ENCODE measurements at regions not wholly inside any gene's neighbourhood (a gene's known extent, or its start where the extent isn't known, plus 50 kb on each side); places are given as distances from the start of the nearest gene placed in this dataset.

DNA sequence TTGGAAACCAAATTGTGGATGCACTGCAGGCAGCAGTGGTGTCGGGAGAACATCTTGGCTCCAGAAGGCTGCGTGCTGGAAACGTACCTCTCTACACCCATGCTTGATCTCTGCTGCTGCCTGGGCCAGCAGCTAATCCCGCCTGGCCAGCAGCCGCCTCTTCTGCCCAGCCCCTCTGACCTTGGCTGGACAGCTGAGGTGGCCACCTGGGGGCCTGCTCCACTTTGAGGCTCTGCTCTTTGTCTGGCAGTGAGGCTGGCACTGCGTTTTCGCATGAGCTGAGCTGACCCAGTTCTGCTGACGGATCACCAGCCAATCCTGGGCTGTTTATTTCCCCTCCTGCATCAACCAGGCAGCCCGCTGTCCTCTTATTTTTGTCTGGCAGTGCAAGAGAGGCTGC, 154.9 kb downstream of the TENT4A start:
- Histone ChIP-seq H3K4me2 (ENCODE audit: low read length) (no peak overlapping the region), H3K79me2 (ENCODE audit: control insufficient read depth, insufficient read depth, low read length) (no peaks in the 10 kb centered on the region), H2AK5ac (ENCODE audit: low read length) (no peak overlapping the region), H2BK120ac (ENCODE audit: low read depth, low read length) (no peak overlapping the region), H3K27me3 (ENCODE audit: insufficient read depth, low read length, poor library complexity) (no peaks in the 10 kb centered on the region), H3K27ac (ENCODE audit: low read depth, low read length) (no peak overlapping the region), H2BK5ac (ENCODE audit: low read length) (no peak overlapping the region), H4K5ac (ENCODE audit: low read length) (no peak overlapping the region), H4K8ac (ENCODE audit: low read depth, low read length) (no peak overlapping the region), H3K9ac (ENCODE audit: low read length) (no peak overlapping the region), H3K4ac (ENCODE audit: low read depth, low read length) (no peak overlapping the region), H2BK15ac (replicated peaks; ENCODE audit: low read depth) (no peak overlapping the region), H3K56ac (ENCODE audit: low read length) (no peak overlapping the region), H3K18ac (ENCODE audit: low read length) (no peak overlapping the region), H3K79me1 (ENCODE audit: low read length) (no peaks in the 10 kb centered on the region), H3K4me3 (ENCODE audit: low read length) (no peak overlapping the region), H3K4me1 (ENCODE audit: control insufficient read depth, low read depth, low read length) (no peaks in the 10 kb centered on the region), H3K23ac (ENCODE audit: low read length) (no peak overlapping the region), H3K36me3 (ENCODE audit: control insufficient read depth, insufficient read depth, low read length) (no peaks in the 10 kb centered on the region)
- no CpG with 5 or more reads among the region's 9 CpGs for WGBS (ENCODE audit: extremely low coverage, insufficient coverage, low lambda C conversion rate)
- no peak for DNase-seq

DNA sequence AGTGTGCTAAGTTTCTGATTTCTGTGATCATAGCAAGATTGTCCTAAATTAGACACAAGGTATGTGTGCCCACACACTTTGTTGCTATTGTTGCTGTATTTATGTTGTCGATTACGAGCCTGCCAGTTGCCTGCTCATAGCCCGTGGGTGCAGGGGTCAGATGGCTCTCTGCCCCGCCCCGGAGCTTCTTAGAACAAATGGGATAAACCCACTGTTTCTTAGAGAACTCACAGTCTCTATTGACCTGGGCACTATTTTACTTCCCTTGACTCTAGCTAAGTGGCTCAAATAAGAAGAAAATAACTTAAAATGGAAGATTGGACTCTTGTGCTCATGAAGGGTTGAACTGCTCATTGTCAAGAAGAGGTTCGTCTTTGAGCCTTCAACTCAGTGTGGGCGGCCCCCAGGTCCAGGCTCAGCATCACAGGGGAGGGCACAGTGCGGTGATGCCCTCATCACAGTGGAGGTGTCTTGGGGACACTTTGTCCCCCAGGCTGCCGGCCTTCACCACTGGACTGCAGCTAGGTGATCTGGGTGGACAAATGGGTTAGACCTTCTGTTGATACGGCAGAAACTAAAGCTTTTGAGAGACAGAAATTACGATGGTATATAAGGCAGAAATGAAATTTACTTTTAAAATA, 155.5 kb downstream of the TENT4A start:
- Histone ChIP-seq H3K23ac (ENCODE audit: low read length) (no peak overlapping the region), H3K56ac (ENCODE audit: low read length) (no peak overlapping the region), H2BK5ac (ENCODE audit: low read length) (no peak overlapping the region), H3K4ac (ENCODE audit: low read depth, low read length) (no peak overlapping the region), H4K5ac (ENCODE audit: low read length) (no peak overlapping the region), H3K4me2 (ENCODE audit: low read length) (no peak overlapping the region), H3K36me3 (ENCODE audit: control insufficient read depth, insufficient read depth, low read length) (no peaks in the 10 kb centered on the region), H3K18ac (ENCODE audit: low read length) (no peak overlapping the region), H3K4me3 (ENCODE audit: low read length) (no peak overlapping the region), H3K79me1 (ENCODE audit: low read length) (no peaks in the 10 kb centered on the region), H3K27ac (ENCODE audit: low read depth, low read length) (no peak overlapping the region), H3K79me2 (ENCODE audit: control insufficient read depth, insufficient read depth, low read length) (no peaks in the 10 kb centered on the region), H3K4me1 (ENCODE audit: control insufficient read depth, low read depth, low read length) (no peaks in the 10 kb centered on the region), H2BK15ac (replicated peaks; ENCODE audit: low read depth) (no peak overlapping the region), H3K9ac (ENCODE audit: low read length) (no peak overlapping the region), H2AK5ac (ENCODE audit: low read length) (no peak overlapping the region), H2BK120ac (ENCODE audit: low read depth, low read length) (no peak overlapping the region), H3K27me3 (ENCODE audit: insufficient read depth, low read length, poor library complexity) (no peaks in the 10 kb centered on the region), H4K8ac (ENCODE audit: low read depth, low read length) (no peak overlapping the region)
- no CpG with 5 or more reads among the region's 11 CpGs for WGBS (ENCODE audit: extremely low coverage, insufficient coverage, low lambda C conversion rate)
- DNase-seq: no peak

DNA sequence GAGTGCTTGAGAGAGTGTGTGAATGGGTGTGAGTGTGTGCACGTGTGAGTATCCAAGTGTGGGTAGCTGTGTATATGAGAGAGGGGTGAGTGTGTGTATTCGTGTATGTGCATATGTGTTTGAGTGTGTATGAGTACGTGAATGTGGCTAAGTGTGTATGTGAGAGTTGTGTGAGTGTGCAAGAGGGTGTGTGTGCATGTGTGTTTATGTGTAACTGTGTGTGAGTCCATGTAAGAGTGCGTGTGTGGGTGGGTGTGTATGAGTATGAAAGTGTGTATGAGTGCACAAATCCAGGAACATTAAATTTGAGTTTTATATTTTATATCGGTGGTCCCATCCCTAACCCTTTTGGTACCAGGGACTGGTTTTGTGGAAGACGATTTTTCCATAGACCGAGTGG, 156.4 kb downstream of the TENT4A start:
- Histone ChIP-seq H3K27ac (ENCODE audit: low read depth, low read length) (no peak overlapping the region), H3K4me1 (ENCODE audit: control insufficient read depth, low read depth, low read length) (no peaks in the 10 kb centered on the region), H3K4me2 (ENCODE audit: low read length) (no peak overlapping the region), H2AK5ac (ENCODE audit: low read length) (no peak overlapping the region), H3K9ac (ENCODE audit: low read length) (no peak overlapping the region), H3K36me3 (ENCODE audit: control insufficient read depth, insufficient read depth, low read length) (no peaks in the 10 kb centered on the region), H4K5ac (ENCODE audit: low read length) (no peak overlapping the region), H3K4me3 (ENCODE audit: low read length) (no peak overlapping the region), H3K79me2 (ENCODE audit: control insufficient read depth, insufficient read depth, low read length) (no peaks in the 10 kb centered on the region), H3K27me3 (ENCODE audit: insufficient read depth, low read length, poor library complexity) (no peaks in the 10 kb centered on the region), H4K8ac (ENCODE audit: low read depth, low read length) (no peak overlapping the region), H2BK120ac (ENCODE audit: low read depth, low read length) (no peak overlapping the region), H3K79me1 (ENCODE audit: low read length) (no peaks in the 10 kb centered on the region), H3K23ac (ENCODE audit: low read length) (no peak overlapping the region), H2BK15ac (replicated peaks; ENCODE audit: low read depth) (no peak overlapping the region), H3K18ac (ENCODE audit: low read length) (no peak overlapping the region), H3K56ac (ENCODE audit: low read length) (no peak overlapping the region), H3K4ac (ENCODE audit: low read depth, low read length) (no peak overlapping the region), H2BK5ac (ENCODE audit: low read length) (no peak overlapping the region)
- DNase-seq: no peak
- 100% methylated on average over 4 of the region's 7 CpGs for WGBS (ENCODE audit: extremely low coverage, insufficient coverage, low lambda C conversion rate)

DNA sequence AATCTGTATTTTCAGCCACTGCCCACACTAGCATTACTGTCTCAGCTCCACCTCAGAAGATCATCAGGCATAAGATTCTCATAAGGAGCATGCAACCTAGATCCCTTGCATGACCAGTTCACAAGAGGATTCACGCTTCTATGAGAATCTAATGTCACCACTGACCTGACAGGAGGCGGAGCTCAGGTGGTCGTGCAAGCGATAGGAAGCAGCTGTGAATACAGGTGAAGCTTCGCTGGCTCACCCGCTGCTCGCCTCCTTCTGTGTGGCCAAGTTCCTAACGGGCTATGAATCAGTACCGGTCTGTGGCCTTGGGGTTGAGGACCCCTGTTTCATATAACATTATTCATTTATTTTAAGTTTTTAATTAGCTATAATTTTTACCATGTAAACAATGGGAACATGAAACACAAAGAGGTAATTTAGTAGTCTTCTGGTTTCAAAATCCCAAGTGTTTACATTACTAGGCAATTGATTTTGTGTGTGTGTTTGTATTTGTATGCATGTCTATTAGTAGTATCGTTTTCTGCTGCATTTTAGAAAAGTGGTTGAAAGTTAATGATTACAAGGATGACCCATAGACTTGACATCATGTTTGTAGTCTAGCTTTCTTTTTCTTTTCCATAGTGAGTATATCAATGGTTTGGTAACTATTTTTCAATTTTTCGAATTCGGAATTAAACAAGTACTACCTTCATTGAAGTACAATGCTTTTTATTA, 159.4 kb downstream of the TENT4A start:
- Histone ChIP-seq H2BK15ac (replicated peaks; ENCODE audit: low read depth) (no peak overlapping the region), H2BK120ac (ENCODE audit: low read depth, low read length) (no peak overlapping the region), H3K23ac (ENCODE audit: low read length) (no peak overlapping the region), H3K36me3 (ENCODE audit: control insufficient read depth, insufficient read depth, low read length) (no peaks in the 10 kb centered on the region), H3K4me3 (ENCODE audit: low read length) (no peak overlapping the region), H4K8ac (ENCODE audit: low read depth, low read length) (no peak overlapping the region), H3K79me2 (ENCODE audit: control insufficient read depth, insufficient read depth, low read length) (no peaks in the 10 kb centered on the region), H2BK5ac (ENCODE audit: low read length) (no peak overlapping the region), H3K27ac (ENCODE audit: low read depth, low read length) (no peak overlapping the region), H3K79me1 (ENCODE audit: low read length) (no peaks in the 10 kb centered on the region), H3K4ac (ENCODE audit: low read depth, low read length) (no peak overlapping the region), H3K4me2 (ENCODE audit: low read length) (no peak overlapping the region), H3K56ac (ENCODE audit: low read length) (no peak overlapping the region), H3K9ac (ENCODE audit: low read length) (no peak overlapping the region), H3K27me3 (ENCODE audit: insufficient read depth, low read length, poor library complexity) (no peaks in the 10 kb centered on the region), H2AK5ac (ENCODE audit: low read length) (no peak overlapping the region), H3K18ac (ENCODE audit: low read length) (no peak overlapping the region), H3K4me1 (ENCODE audit: control insufficient read depth, low read depth, low read length) (no peaks in the 10 kb centered on the region), H4K5ac (ENCODE audit: low read length) (no peak overlapping the region)
- no CpG with 5 or more reads among the region's 12 CpGs for WGBS (ENCODE audit: extremely low coverage, insufficient coverage, low lambda C conversion rate)
- no peak for DNase-seq

DNA sequence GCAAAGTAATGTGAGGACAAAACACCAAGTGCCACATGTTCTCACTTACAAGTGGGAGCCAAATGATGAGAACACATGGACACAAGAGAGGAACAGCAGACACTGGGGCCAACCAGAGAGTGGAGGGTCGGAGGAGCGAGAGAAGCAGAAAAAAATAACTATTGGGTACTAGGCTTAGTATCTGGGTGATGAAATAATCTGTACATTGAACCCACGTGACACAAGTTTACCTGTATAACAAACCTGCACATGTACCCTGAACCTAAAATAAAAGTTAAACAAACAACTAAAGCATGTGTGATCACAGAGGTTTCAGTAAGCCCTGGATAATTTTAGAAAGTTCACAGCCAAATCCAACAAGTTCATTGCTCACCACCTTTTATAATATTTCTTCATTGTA, 160.1 kb downstream of the TENT4A start:
- no peaks in the 10 kb centered on the region for H3K36me3 ChIP-seq (ENCODE audit: control insufficient read depth, insufficient read depth, low read length)
- H3K4ac ChIP-seq (ENCODE audit: low read depth, low read length): no peak overlapping the region
- no peak overlapping the region for H2BK15ac ChIP-seq (replicated peaks; ENCODE audit: low read depth)
- H3K56ac ChIP-seq (ENCODE audit: low read length): no peak overlapping the region
- no peak overlapping the region for H3K4me2 ChIP-seq (ENCODE audit: low read length)
- no CpG with 5 or more reads among the region's 3 CpGs for WGBS (ENCODE audit: extremely low coverage, insufficient coverage, low lambda C conversion rate)
- H3K27ac ChIP-seq (ENCODE audit: low read depth, low read length): no peak overlapping the region
- H2BK5ac ChIP-seq (ENCODE audit: low read length): no peak overlapping the region
- H3K23ac ChIP-seq (ENCODE audit: low read length): no peak overlapping the region
- no peaks in the 10 kb centered on the region for H3K27me3 ChIP-seq (ENCODE audit: insufficient read depth, low read length, poor library complexity)
- H3K4me3 ChIP-seq (ENCODE audit: low read length): no peak overlapping the region
- H2AK5ac ChIP-seq (ENCODE audit: low read length): no peak overlapping the region
- no peaks in the 10 kb centered on the region for H3K79me2 ChIP-seq (ENCODE audit: control insufficient read depth, insufficient read depth, low read length)
- H2BK120ac ChIP-seq (ENCODE audit: low read depth, low read length): no peak overlapping the region
- DNase-seq: no peak
- no peak overlapping the region for H3K9ac ChIP-seq (ENCODE audit: low read length)
- no peak overlapping the region for H4K8ac ChIP-seq (ENCODE audit: low read depth, low read length)
- H3K79me1 ChIP-seq (ENCODE audit: low read length): no peaks in the 10 kb centered on the region
- H3K4me1 ChIP-seq (ENCODE audit: control insufficient read depth, low read depth, low read length): no peaks in the 10 kb centered on the region
- no peak overlapping the region for H4K5ac ChIP-seq (ENCODE audit: low read length)
- no peak overlapping the region for H3K18ac ChIP-seq (ENCODE audit: low read length)

DNA sequence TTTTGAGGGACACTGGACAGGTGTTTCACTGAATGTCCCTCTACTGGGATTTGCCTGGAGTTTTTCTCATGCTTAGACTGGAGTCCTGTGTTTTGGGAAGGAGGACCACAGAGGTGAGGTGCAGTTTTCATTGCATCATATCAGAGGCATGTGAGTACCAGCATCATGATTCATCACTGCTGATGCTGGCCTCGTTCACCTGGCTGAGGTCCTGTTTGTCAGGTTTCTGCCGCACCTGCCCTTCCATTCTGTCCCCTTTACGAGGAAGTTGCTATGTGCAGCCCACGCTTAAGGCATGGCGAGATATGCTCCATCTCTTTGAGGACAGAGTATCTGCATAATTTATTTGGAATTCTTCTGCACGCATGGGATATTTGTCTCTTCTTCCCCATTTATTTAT, 162.1 kb downstream of the TENT4A start:
- Histone ChIP-seq H4K8ac (ENCODE audit: low read depth, low read length) (no peak overlapping the region), H2BK5ac (ENCODE audit: low read length) (no peak overlapping the region), H3K4me2 (ENCODE audit: low read length) (no peak overlapping the region), H3K23ac (ENCODE audit: low read length) (no peak overlapping the region), H3K18ac (ENCODE audit: low read length) (no peak overlapping the region), H3K79me1 (ENCODE audit: low read length) (no peaks in the 10 kb centered on the region), H3K4me3 (ENCODE audit: low read length) (no peak overlapping the region), H2BK15ac (replicated peaks; ENCODE audit: low read depth) (no peak overlapping the region), H4K5ac (ENCODE audit: low read length) (no peak overlapping the region), H3K4ac (ENCODE audit: low read depth, low read length) (no peak overlapping the region), H3K9ac (ENCODE audit: low read length) (no peak overlapping the region), H3K79me2 (ENCODE audit: control insufficient read depth, insufficient read depth, low read length) (no peaks in the 10 kb centered on the region), H2BK120ac (ENCODE audit: low read depth, low read length) (no peak overlapping the region), H2AK5ac (ENCODE audit: low read length) (no peak overlapping the region), H3K36me3 (ENCODE audit: control insufficient read depth, insufficient read depth, low read length) (no peaks in the 10 kb centered on the region), H3K4me1 (ENCODE audit: control insufficient read depth, low read depth, low read length) (no peaks in the 10 kb centered on the region), H3K27ac (ENCODE audit: low read depth, low read length) (no peak overlapping the region), H3K56ac (ENCODE audit: low read length) (no peak overlapping the region), H3K27me3 (ENCODE audit: insufficient read depth, low read length, poor library complexity) (no peaks in the 10 kb centered on the region)
- peak; percentile 10 for DNase-seq
- WGBS (ENCODE audit: extremely low coverage, insufficient coverage, low lambda C conversion rate): no CpG with 5 or more reads among the region's 6 CpGs

Measured in mesendoderm (in vitro differentiated cells).